Adrenal gland (tissue), 9 donors: ENCODE measurements at regions not wholly inside any gene's neighbourhood (a gene's known extent, or its start where the extent isn't known, plus 50 kb on each side); places are given as distances from the start of the nearest gene placed in this dataset.

Source experiments
- DNase-seq, 7 donors: peaks; one replicate each; pipeline ENCODE4 v3.0.0-alpha.2; 2019 to 2020
- H3K27ac ChIP-seq, 5 donors: fragments of 200-600 bp; sonication (generic) in 4 of 5; 1 replicate in 3 of 5; 2 replicates in 2 of 5; pipeline versions ENCODE4 v1.5.1 to v1.8.0; 2016 to 2020; ENCODE audit warnings: mild to moderate bottlenecking in 1 of 5
- H3K27me3 ChIP-seq: fragments of 200-600 bp; 2 replicates; pipeline ENCODE4 v1.8.0; 2021
- H3K36me3 ChIP-seq, 2 donors: fragments of 200-600 bp; replicated peaks in 1 of 2; 1 replicate in 1 of 2; 2 replicates in 1 of 2; pipeline versions ENCODE4 v1.5.1 to v1.8.0; 2018 to 2022
- H3K4me1 ChIP-seq, 2 donors: fragments of 200-600 bp; replicated peaks in 1 of 2; 1 replicate in 1 of 2; 2 replicates in 1 of 2; pipeline versions ENCODE4 v1.5.1 to v1.8.0; 2018 to 2021
- H3K4me3 ChIP-seq, 4 donors: fragments of 200-600 bp; sonication (generic) in 3 of 4; one replicate each; pipeline ENCODE4 v1.5.1; 2016 to 2018
- H3K9me3 ChIP-seq, 3 donors: fragments of 200-600 bp; sonication (generic) in 1 of 3; replicated peaks in 1 of 3; 1 replicate in 2 of 3; 2 replicates in 1 of 3; pipeline versions ENCODE4 v1.5.1 to v1.8.0; 2016 to 2021
- POLR2A ChIP-seq, 2 donors: fragments of 450-650 bp; IDR thresholded peaks; one replicate each; pipeline ENCODE4 v1.6.1; 2017; ENCODE audit warnings: antibody characterized with exemption in 2 of 2, mild to moderate bottlenecking in 2 of 2, moderate library complexity in 1 of 2
- WGBS, 4 donors: extraction: QIAGEN DNeasy Blood & Tissue Kit in 2 of 4; methylation state at CpG; one replicate each; pipeline versions ENCODE4 v1.1.5 to v1.1.7; 2013 to 2017; 5-methylcytosine and 5-hydroxymethylcytosine counted together
- intact Hi-C, 2 donors: fragments of 100-400 bp; cut with DNase I; formaldehyde crosslinking; loops; one replicate each; pipeline versions ENCODE4 v1.14.1 to v1.15.0; 2022 to 2023
- TF ChIP-seq, protein P1 (sequence below), 6 experiments: fragments of 450-650 bp in 4 of 6; fragments of 200-600 bp in 2 of 6; sonication (generic) in 1 of 6; IDR thresholded peaks; 1 replicate in 5 of 6; 2 replicates in 1 of 6; pipeline versions ENCODE4 v1.5.1 to v1.8.0; 2016 to 2021; ENCODE audit warnings: antibody characterized with exemption in 6 of 6, mild to moderate bottlenecking in 2 of 6, moderate library complexity in 1 of 6
- donor health status: healthy with polysubstance abuse.
- donor health status: Bipolar disorder and iron deficiency.
- donor health status: DM: yes; HTN: yes; CAD: no.
- donor health status: DM: no; HTN: no; CAD: no.
- donor health status: DM: no; HTN: no; CAD: no.

DNA sequence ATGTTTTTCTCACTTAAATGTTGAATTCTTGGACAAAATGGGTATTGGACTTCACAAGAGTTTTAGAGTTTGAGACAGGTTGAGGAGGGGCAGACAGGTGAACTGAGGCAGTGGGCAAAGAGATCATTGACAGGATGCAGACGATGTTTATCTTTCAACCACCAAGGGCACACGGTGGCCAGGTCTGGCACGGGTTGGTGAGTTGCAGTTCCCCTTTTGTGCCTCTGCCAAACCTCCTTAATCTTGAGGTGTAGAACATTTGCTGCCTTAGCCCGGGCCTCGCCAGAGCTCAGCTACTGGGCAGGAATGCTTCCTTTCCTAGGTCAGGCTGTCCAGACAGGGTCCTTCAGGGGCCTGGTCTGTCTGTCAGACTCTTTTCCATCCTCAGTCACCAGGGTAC lies 567.4 kb upstream of the SOX9 start:
- whole genome bisulfite sequencing, 4 donors, result 65 to 75% (median 68%) methylated on average over 5 of the region's 5 CpGs
- no peak overlapping the region for H3K4me3 ChIP-seq
- no peaks in the 10 kb centered on the region for H3K4me1 ChIP-seq
- TF ChIP-seq, protein P1, sequence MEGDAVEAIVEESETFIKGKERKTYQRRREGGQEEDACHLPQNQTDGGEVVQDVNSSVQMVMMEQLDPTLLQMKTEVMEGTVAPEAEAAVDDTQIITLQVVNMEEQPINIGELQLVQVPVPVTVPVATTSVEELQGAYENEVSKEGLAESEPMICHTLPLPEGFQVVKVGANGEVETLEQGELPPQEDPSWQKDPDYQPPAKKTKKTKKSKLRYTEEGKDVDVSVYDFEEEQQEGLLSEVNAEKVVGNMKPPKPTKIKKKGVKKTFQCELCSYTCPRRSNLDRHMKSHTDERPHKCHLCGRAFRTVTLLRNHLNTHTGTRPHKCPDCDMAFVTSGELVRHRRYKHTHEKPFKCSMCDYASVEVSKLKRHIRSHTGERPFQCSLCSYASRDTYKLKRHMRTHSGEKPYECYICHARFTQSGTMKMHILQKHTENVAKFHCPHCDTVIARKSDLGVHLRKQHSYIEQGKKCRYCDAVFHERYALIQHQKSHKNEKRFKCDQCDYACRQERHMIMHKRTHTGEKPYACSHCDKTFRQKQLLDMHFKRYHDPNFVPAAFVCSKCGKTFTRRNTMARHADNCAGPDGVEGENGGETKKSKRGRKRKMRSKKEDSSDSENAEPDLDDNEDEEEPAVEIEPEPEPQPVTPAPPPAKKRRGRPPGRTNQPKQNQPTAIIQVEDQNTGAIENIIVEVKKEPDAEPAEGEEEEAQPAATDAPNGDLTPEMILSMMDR (IDR thresholded peaks at IDR 0.05), result no peak
- no peak for TF ChIP-seq POLR2A (IDR thresholded peaks at IDR 0.05)
- H3K36me3 ChIP-seq, result no peaks in the 10 kb centered on the region
- H3K27me3 ChIP-seq, result peaks cover 3% of the 10 kb centered on the region
- H3K27ac ChIP-seq, result no peak overlapping the region
- no peak for DNase-seq
- intact Hi-C loops, result no loop called here
- H3K9me3 ChIP-seq, result no peaks in the 10 kb centered on the region

DNA sequence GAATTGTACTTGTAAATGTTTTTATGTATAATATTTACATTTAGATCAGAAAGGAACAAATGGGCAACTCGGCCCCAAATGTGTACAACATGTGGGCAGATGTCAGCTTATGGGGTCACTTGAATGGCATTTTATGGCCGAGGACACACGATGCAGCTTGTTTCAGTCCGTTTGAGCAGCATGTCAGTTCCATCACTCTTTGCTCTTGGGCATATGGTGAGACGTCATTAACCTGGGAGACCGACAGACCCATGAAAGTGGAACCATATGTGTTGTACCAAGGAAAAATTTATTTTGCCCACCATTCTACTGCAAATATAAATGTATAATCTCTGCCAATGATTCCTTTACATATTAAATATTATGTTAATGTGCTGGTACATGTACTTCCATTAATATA lies 561.9 kb upstream of the SOX9 start:
- peaks cover 3% of the 10 kb centered on the region for H3K27me3 ChIP-seq
- no peak overlapping the region for H3K27ac ChIP-seq
- DNase-seq, result no peak
- H3K4me1 ChIP-seq, result no peaks in the 10 kb centered on the region
- H3K4me3 ChIP-seq, result no peak overlapping the region
- intact Hi-C loops, result no loop called here
- no peaks in the 10 kb centered on the region for H3K36me3 ChIP-seq
- 53 to 75% (median 62%) methylated on average over 6 of the region's 6 CpGs for WGBS, 4 donors
- TF ChIP-seq POLR2A (IDR thresholded peaks at IDR 0.05), result no peak
- TF ChIP-seq, protein P1 (IDR thresholded peaks at IDR 0.05), result no peak
- no peaks in the 10 kb centered on the region for H3K9me3 ChIP-seq

DNA sequence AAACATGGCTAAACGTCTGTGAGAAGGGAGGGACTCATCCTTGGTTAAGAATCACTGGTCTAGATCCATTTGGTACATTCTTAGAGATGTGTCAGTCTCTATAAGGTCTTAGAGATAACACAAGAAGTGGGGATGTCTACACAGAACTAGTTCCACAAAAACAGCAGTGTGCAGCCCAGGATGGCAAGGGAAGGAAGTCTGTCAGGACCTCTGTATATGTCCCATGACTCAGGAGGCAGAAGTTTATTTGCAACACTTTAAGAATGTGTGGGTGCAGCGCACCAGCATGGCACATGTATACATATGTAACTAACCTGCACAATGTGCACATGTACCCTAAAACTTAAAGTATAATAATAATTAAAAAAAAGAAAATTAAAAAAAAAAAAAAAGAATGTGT lies 548.5 kb upstream of the SOX9 start:
- no peak for DNase-seq
- Histone ChIP-seq H3K27me3 (no peaks in the 10 kb centered on the region), H3K4me1 (no peaks in the 10 kb centered on the region), H3K4me3 (no peak overlapping the region), H3K9me3 (no peaks in the 10 kb centered on the region), H3K36me3 (no peaks in the 10 kb centered on the region), H3K27ac (no peak overlapping the region)
- intact Hi-C loops, result no loop called here
- TF ChIP-seq POLR2A (IDR thresholded peaks at IDR 0.05), result no peak
- TF ChIP-seq, protein P1 (IDR thresholded peaks at IDR 0.05), result no peak
- WGBS, 4 donors, result 61 to 75% (median 64%) methylated on average over 2 of the region's 2 CpGs

DNA sequence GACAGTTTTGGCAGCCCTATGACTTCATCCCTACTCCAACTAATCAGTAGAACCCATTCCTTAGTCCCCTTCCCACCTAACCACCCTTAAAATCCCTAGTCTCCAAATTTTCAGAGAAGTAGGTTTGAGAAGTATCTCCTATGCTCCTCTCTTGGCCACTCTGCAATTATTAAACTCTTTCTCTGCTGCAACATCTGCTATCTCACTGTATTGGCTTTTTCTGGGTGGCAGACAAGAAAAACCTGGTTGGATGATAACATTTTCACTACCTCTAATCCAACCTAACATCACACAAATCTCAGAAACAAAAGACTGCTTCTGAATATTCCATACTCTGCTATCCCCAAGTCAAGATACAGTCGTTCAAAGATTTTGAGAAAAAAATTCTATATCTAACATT lies 542.4 kb upstream of the SOX9 start:
- H3K36me3 ChIP-seq, result no peaks in the 10 kb centered on the region
- intact Hi-C loops, result no loop called here
- WGBS, 4 donors, result 79 to 98% (median 87%) methylated on average over 1 of the region's 1 CpG

More for the DNA sequence above, 542.4 kb upstream of the SOX9 start:
- no peak for DNase-seq
- H3K4me1 ChIP-seq, result no peaks in the 10 kb centered on the region
- no peak overlapping the region for H3K4me3 ChIP-seq
- H3K27me3 ChIP-seq, result no peaks in the 10 kb centered on the region
- H3K27ac ChIP-seq, result no peak overlapping the region
- TF ChIP-seq, protein P1 (IDR thresholded peaks at IDR 0.05), result no peak
- TF ChIP-seq POLR2A (IDR thresholded peaks at IDR 0.05), result no peak
- no peaks in the 10 kb centered on the region for H3K9me3 ChIP-seq
